Spleen (tissue), 11 donors: ENCODE measurements at regions not wholly inside any gene's neighbourhood (a gene's known extent, or its start where the extent isn't known, plus 50 kb on each side); places are given as distances from the start of the nearest gene placed in this dataset.

Source experiments
- DNase-seq: peaks from one replicate; pipeline ENCODE4 v3.0.0-alpha.2; 2020
- H3K27ac ChIP-seq, 8 donors: fragments of 200-600 bp; sonication (generic) in 7 of 8; 1 replicate in 4 of 8; 2 replicates in 4 of 8; pipeline versions ENCODE4 v1.5.0 to v1.8.0; 2016 to 2021; ENCODE audit warnings: inconsistent platforms in 4 of 8, mild to moderate bottlenecking in 4 of 8, moderate library complexity in 1 of 8
- H3K27me3 ChIP-seq, 7 donors: fragments of 200-600 bp; sonication (generic) in 6 of 7; replicated peaks in 1 of 7; 1 replicate in 4 of 7; 2 replicates in 3 of 7; pipeline versions ENCODE4 v1.5.0 to v1.8.0; 2016 to 2021; ENCODE audit warnings: inconsistent platforms in 3 of 7, mild to moderate bottlenecking in 1 of 7
- H3K36me3 ChIP-seq, 6 donors: fragments of 200-600 bp; sonication (generic) in 5 of 6; 1 replicate in 4 of 6; 2 replicates in 2 of 6; pipeline versions ENCODE4 v1.5.0 to v1.8.0; 2016 to 2021; ENCODE audit warnings: inconsistent platforms in 2 of 6
- H3K4me1 ChIP-seq, 6 donors: fragments of 200-600 bp; sonication (generic) in 5 of 6; 1 replicate in 3 of 6; 2 replicates in 3 of 6; pipeline versions ENCODE4 v1.5.0 to v1.8.0; 2016 to 2021; ENCODE audit warnings: inconsistent platforms in 3 of 6
- H3K4me3 ChIP-seq, 8 donors: fragments of 200-600 bp; sonication (generic) in 7 of 8; 1 replicate in 4 of 8; 2 replicates in 4 of 8; pipeline versions ENCODE4 v1.5.0 to v1.8.0; 2016 to 2021; ENCODE audit warnings: inconsistent platforms in 4 of 8, mild to moderate bottlenecking in 4 of 8, moderate library complexity in 2 of 8
- H3K9me3 ChIP-seq, 8 donors: fragments of 200-600 bp; sonication (generic) in 7 of 8; 1 replicate in 4 of 8; 2 replicates in 4 of 8; pipeline versions ENCODE4 v1.5.0 to v1.8.0; 2016 to 2021; ENCODE audit warnings: inconsistent platforms in 4 of 8
- POLR2A ChIP-seq, 3 donors: fragments of 450-650 bp; IDR thresholded peaks; one replicate each; pipeline ENCODE4 v1.5.1; 2017; ENCODE audit warnings: antibody characterized with exemption in 3 of 3, mild to moderate bottlenecking in 1 of 3
- POLR2AphosphoS5 ChIP-seq, 3 donors: sonication (generic); formaldehyde crosslinking; IDR thresholded peaks; one replicate each; pipeline ENCODE4 v1.5.1; 2017; ENCODE audit warnings: antibody characterized with exemption in 3 of 3
- WGBS, 5 donors: extraction: QIAGEN DNeasy Blood & Tissue Kit in 3 of 5; methylation state at CpG; one replicate each; pipeline versions ENCODE4 v1.1.5 to v1.1.7; 2013 to 2018; 5-methylcytosine and 5-hydroxymethylcytosine counted together
- intact Hi-C: fragments of 100-400 bp; cut with DNase I; formaldehyde crosslinking; loops from one replicate; pipeline ENCODE4 v1.15.0; 2023; ENCODE audit warnings: low total_unique reads
- TF ChIP-seq, protein P1 (sequence below), 11 experiments: fragments of 200-600 bp in 7 of 11; fragments of 450-650 bp in 4 of 11; sonication (generic) in 4 of 11; IDR thresholded peaks in 8 of 11; conservative IDR thresholded peaks in 3 of 11; 1 replicate in 7 of 11; 2 replicates in 4 of 11; pipeline versions ENCODE4 v1.4.0 to v1.8.0; 2016 to 2021; ENCODE audit warnings: antibody characterized with exemption in 11 of 11, inconsistent platforms in 4 of 11, mild to moderate bottlenecking in 1 of 11
- donor health status: healthy with polysubstance abuse.
- donor health status: DM: no; HTN: no; CAD: no; lungs with moderate emphysema.
- donor health status: DM: no; HTN: no; CAD: no.
- donor health status: Bipolar disorder and iron deficiency.
- donor health status: healthy.
- donor health status: DM: no; HTN: no; CAD: no.
- donor health status: DM: yes; HTN: yes; CAD: no.

DNA sequence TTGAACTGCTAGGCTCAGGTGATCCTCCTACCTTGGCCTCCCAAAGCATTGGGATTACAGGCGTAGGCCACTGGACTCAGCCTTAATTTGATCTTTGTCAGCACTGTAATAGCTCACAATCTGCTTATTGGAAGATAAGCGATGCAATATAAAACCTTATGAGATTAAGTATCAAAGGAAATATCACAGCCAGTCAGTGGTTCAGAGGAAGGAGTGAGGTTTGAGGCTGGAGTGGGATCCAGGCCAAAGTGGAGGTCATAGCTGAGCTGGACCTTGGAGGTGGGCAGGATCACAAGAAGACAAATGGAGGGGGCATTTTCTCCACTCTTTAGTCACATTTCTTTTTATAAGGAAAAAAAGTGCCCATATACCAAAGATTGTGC, 228.5 kb downstream of the RHOU start:
- intact Hi-C loops: no loop called here
- no peak overlapping the region for H3K4me3 ChIP-seq
- H3K9me3 ChIP-seq: no peaks in the 10 kb centered on the region
- WGBS, 5 donors: 49 to 95% (median 76%) methylated on average over 2 of the region's 2 CpGs
- no peaks in the 10 kb centered on the region for H3K27me3 ChIP-seq
- TF ChIP-seq, protein P1, sequence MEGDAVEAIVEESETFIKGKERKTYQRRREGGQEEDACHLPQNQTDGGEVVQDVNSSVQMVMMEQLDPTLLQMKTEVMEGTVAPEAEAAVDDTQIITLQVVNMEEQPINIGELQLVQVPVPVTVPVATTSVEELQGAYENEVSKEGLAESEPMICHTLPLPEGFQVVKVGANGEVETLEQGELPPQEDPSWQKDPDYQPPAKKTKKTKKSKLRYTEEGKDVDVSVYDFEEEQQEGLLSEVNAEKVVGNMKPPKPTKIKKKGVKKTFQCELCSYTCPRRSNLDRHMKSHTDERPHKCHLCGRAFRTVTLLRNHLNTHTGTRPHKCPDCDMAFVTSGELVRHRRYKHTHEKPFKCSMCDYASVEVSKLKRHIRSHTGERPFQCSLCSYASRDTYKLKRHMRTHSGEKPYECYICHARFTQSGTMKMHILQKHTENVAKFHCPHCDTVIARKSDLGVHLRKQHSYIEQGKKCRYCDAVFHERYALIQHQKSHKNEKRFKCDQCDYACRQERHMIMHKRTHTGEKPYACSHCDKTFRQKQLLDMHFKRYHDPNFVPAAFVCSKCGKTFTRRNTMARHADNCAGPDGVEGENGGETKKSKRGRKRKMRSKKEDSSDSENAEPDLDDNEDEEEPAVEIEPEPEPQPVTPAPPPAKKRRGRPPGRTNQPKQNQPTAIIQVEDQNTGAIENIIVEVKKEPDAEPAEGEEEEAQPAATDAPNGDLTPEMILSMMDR (IDR thresholded peaks at IDR 0.05 in 8 of 11, conservative IDR thresholded peaks at IDR 0.05 in 3 of 11): no peak
- TF ChIP-seq POLR2AphosphoS5 (IDR thresholded peaks at IDR 0.05): no peak
- TF ChIP-seq POLR2A (IDR thresholded peaks at IDR 0.05): no peak
- peaks cover 0 to 13% (median 0%) of the 10 kb centered on the region in 6 donors for H3K4me1 ChIP-seq
- DNase-seq: no peak
- no peaks in the 10 kb centered on the region for H3K36me3 ChIP-seq
- no peak overlapping the region for H3K27ac ChIP-seq

GRCh38 chr1:228964178-228965089, 229.2 kb downstream of the RHOU start:
- no peak for DNase-seq
- Histone ChIP-seq H3K27me3 (no peaks in the 10 kb centered on the region), H3K9me3 (no peaks in the 10 kb centered on the region), H3K36me3 (no peaks in the 10 kb centered on the region), H3K27ac (no peak overlapping the region), H3K4me3 (no peak overlapping the region), H3K4me1 (peaks cover 0 to 13% (median 0%) of the 10 kb centered on the region in 6 donors)
- intact Hi-C loops: no loop called here
- TF ChIP-seq POLR2AphosphoS5 (IDR thresholded peaks at IDR 0.05) (no peak), POLR2A (IDR thresholded peaks at IDR 0.05) (no peak)
- TF ChIP-seq, protein P1 (IDR thresholded peaks at IDR 0.05 in 8 of 11, conservative IDR thresholded peaks at IDR 0.05 in 3 of 11): no peak
- 80 to 89% (median 82%) methylated on average over 12 of the region's 12 CpGs for WGBS, 5 donors

DNA sequence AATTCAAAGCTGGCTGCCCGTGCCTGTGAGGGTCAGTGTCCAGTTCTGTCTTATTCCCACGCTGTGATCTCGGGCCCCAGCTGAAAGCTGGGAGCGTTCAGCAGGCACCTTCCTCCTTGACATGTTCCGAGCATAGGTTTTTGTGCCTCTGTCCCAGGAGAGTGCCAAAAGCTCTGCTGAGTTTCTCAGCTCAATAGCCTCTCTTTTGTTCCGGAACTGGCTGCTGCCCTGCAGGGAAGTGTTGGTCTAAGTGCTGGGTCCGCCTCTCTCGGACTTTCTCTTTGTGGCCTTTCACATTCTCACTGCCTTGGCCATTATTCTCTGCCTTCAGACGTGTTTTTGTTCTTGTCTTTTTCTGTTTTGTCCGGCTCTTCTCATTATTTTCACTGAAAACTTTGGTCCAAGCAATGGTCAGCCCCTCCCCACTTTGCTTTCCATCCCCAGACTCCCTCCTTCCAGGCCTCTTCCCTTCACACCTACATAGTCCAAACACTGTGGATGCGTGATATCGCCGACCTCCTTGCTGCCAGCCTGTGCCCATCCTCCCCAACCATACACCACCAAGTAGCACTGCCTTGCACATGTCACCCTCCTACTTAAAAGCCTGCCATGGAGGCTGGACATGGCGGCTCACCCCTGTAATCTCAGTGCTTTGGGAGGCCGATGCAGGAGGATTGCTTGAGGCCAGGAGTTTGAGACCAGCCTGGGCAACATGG, 233.8 kb downstream of the RHOU start:
- H3K27ac ChIP-seq: no peak overlapping the region
- TF ChIP-seq, protein P1 (IDR thresholded peaks at IDR 0.05 in 8 of 11, conservative IDR thresholded peaks at IDR 0.05 in 3 of 11): no peak
- TF ChIP-seq POLR2A (IDR thresholded peaks at IDR 0.05) (no peak), POLR2AphosphoS5 (IDR thresholded peaks at IDR 0.05) (no peak)
- intact Hi-C loops: no loop called here
- H3K36me3 ChIP-seq: no peaks in the 10 kb centered on the region
- WGBS, 5 donors: 73 to 90% (median 88%) methylated on average over 15 of the region's 15 CpGs
- no peak for DNase-seq
- no peaks in the 10 kb centered on the region for H3K27me3 ChIP-seq
- no peaks in the 10 kb centered on the region for H3K4me1 ChIP-seq
- H3K9me3 ChIP-seq: no peaks in the 10 kb centered on the region
- H3K4me3 ChIP-seq: no peak overlapping the region
